ENCODE measurements at regions not wholly inside any gene's neighbourhood (a gene's known extent, or its start where the extent isn't known, plus 50 kb on each side); places are given as distances from the start of the nearest gene placed in this dataset.

GRCh38 chr4:171759274-171759673 lies 53.9 kb upstream of the GALNTL6 start:
- DNase-seq = no peak

- no peak for DNase-seq
Measured at GRCh38 chr4:171751538-171751937, 61.7 kb upstream of the GALNTL6 start.

GRCh38 chr4:171746418-171746817 lies 66.8 kb upstream of the GALNTL6 start:
- DNase-seq = no peak

GRCh38 chr4:171742436-171742835 lies 70.8 kb upstream of the GALNTL6 start:
- no peak for DNase-seq

- DNase-seq = no peak
Measured at GRCh38 chr4:171727185-171727584, 86.0 kb upstream of the GALNTL6 start.

GRCh38 chr4:171721937-171722336 lies 91.3 kb upstream of the GALNTL6 start:
- no peak for DNase-seq

- no peak for DNase-seq
Measured at GRCh38 chr4:171719691-171720090, 93.5 kb upstream of the GALNTL6 start.

- DNase-seq = no peak
Measured at GRCh38 chr4:171718665-171719064, 94.5 kb upstream of the GALNTL6 start.

- DNase-seq = no peak
Measured at GRCh38 chr4:171718069-171718468, 95.1 kb upstream of the GALNTL6 start.

GRCh38 chr4:171717231-171717741 lies 95.9 kb upstream of the GALNTL6 start:
- no peak for DNase-seq

GRCh38 chr4:171715973-171716372 lies 97.2 kb upstream of the GALNTL6 start:
- DNase-seq = no peak

GRCh38 chr4:171714791-171715454 lies 98.3 kb upstream of the GALNTL6 start:
- DNase-seq = no peak

- DNase-seq = no peak
Measured at GRCh38 chr4:171710743-171711142, 102.5 kb upstream of the GALNTL6 start.

- DNase-seq = no peak
Measured at GRCh38 chr4:171676555-171677215, 136.5 kb upstream of the GALNTL6 start.

- no peak for DNase-seq
Measured at GRCh38 chr4:171674781-171675180, 138.4 kb upstream of the GALNTL6 start.

GRCh38 chr4:171668403-171668802 lies 144.8 kb upstream of the GALNTL6 start:
- no peak for DNase-seq

GRCh38 chr4:171667906-171668305 lies 145.3 kb upstream of the GALNTL6 start:
- DNase-seq = no peak

GRCh38 chr4:171651071-171651470 lies 162.1 kb upstream of the GALNTL6 start:
- no peak for DNase-seq

GRCh38 chr4:171650543-171650942 lies 162.7 kb upstream of the GALNTL6 start:
- no peak for DNase-seq

GRCh38 chr4:171648926-171649325 lies 164.3 kb upstream of the GALNTL6 start:
- DNase-seq = no peak

GRCh38 chr4:171646984-171647383 lies 166.2 kb upstream of the GALNTL6 start:
- DNase-seq = no peak

GRCh38 chr4:171644430-171645057 lies 168.7 kb upstream of the GALNTL6 start:
- DNase-seq = no peak

GRCh38 chr4:171639540-171639939 lies 173.7 kb upstream of the GALNTL6 start:
- peak; percentile 36 for DNase-seq

GRCh38 chr4:171636606-171637005 lies 176.6 kb upstream of the GALNTL6 start:
- DNase-seq = no peak

All from activated CD4-positive, alpha-beta T cell treated with anti-CD3 and anti-CD28 coated beads, Interleukin-2, Interleukin-6, amounts not matched to agents 100 ng/mL and 50 ng/mL, durations not matched to agents 16 hours and 8 hours (primary cell).